Skeletal muscle satellite cell (primary cell): ENCODE measurements at regions not wholly inside any gene's neighbourhood (a gene's known extent, or its start where the extent isn't known, plus 50 kb on each side); places are given as distances from the start of the nearest gene placed in this dataset.
"Not testable (repeated sequence)": the region's sequence is repeated elsewhere in the genome, so short reads cannot be mapped to it uniquely, and the experiment has no call there.

ENCODE experiments used
- H3K27me3 ChIP-seq: 2 replicates; pipeline ENCODE4 v1.7.0; 2013; ENCODE audit warnings: low read length; ENCODE audit not compliant: control insufficient read depth, insufficient read depth
- H3K36me3 ChIP-seq: 2 replicates; pipeline ENCODE4 v1.7.0; 2013; ENCODE audit warnings: mild to moderate bottlenecking, control low read depth, low read length; ENCODE audit not compliant: insufficient read depth
- H3K4me1 ChIP-seq: 2 replicates; pipeline ENCODE4 v1.7.0; 2013; ENCODE audit warnings: low read length; ENCODE audit not compliant: control insufficient read depth, insufficient read depth
- H3K4me2 ChIP-seq: 2 replicates; pipeline ENCODE4 v1.7.0; 2013; ENCODE audit warnings: mild to moderate bottlenecking, low read length
- H3K4me3 ChIP-seq: 2 replicates; pipeline ENCODE4 v1.7.0; 2013; ENCODE audit warnings: low read length
- H3K9ac ChIP-seq: 2 replicates; pipeline ENCODE4 v1.7.0; 2013; ENCODE audit warnings: mild to moderate bottlenecking, low read depth, low read length, moderate library complexity
- H3K9me3 ChIP-seq: replicated peaks from 2 replicates; pipeline ENCODE4 v1.7.0; 2013; ENCODE audit warnings: mild to moderate bottlenecking, control low read depth, low read length

DNA sequence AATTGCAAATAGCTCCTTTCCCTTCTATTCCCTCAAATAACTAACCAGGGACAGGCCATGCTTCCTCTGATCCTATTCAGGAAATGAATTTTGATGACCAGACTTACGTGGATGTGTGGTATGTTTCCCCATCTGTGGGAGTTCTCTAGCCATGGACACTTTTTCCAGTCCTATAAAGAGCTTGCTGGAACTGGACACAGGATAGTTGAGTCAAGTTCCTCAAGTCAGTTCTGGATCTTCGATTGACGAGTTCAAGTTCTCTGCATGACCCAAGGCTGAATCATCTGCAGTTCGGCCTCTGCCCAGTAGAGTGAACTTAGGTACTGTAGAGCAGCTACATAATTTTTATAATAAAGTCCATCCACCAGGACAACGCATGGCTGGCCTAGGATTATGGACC is 52.7 kb upstream of the CCND1 start:
- Histone ChIP-seq H3K27me3 (no peaks in the 10 kb centered on the region), H3K4me3 (no peak overlapping the region), H3K9ac (peak overlapping the region; percentile 72), H3K9me3 (no peaks in the 10 kb centered on the region), H3K4me2 (peak overlapping the region; percentile 52), H3K4me1 (peaks cover 19% of the 10 kb centered on the region), H3K36me3 (no peaks in the 10 kb centered on the region)

- not testable (repeated sequence) for H3K36me3 ChIP-seq, H3K4me2 ChIP-seq, H3K4me3 ChIP-seq, H3K9me3 ChIP-seq, H3K27me3 ChIP-seq, H3K9ac ChIP-seq
- peaks cover 19% of the 10 kb centered on the region for H3K4me1 ChIP-seq
Measured at GRCh38 chr11:69590088-69590487, 50.9 kb upstream of the CCND1 start.
